HG02943 (cell line): ENCODE measurements at regions not wholly inside any gene's neighbourhood (a gene's known extent, or its start where the extent isn't known, plus 50 kb on each side); places are given as distances from the start of the nearest gene placed in this dataset.

ENCODE experiments used
- ATAC-seq: cut with Tn5 transposase; IDR thresholded peaks from one replicate; pipeline ENCODE4 v1.9.1; 2021; ENCODE audit warnings: mild to moderate bottlenecking, low read depth, moderate library complexity; ENCODE audit not compliant: unreplicated experiment

GRCh38 chr3:70120357-70120966 is 120.9 kb downstream of the SAMMSON start:
- ATAC-seq, result peak; percentile 96

- ATAC-seq, result no peak
These were observed 127.7 kb downstream of the SAMMSON start for GRCh38 chr3:70127192-70127591.

GRCh38 chr3:70137366-70137765 is 137.8 kb downstream of the SAMMSON start:
- no peak for ATAC-seq

GRCh38 chr3:70138606-70139005 is 139.1 kb downstream of the SAMMSON start:
- no peak for ATAC-seq
